ENCODE measurements at regions not wholly inside any gene's neighbourhood (a gene's known extent, or its start where the extent isn't known, plus 50 kb on each side); places are given as distances from the start of the nearest gene placed in this dataset.
"Not testable (repeated sequence)": the region's sequence is repeated elsewhere in the genome, so short reads cannot be mapped to it uniquely, and the experiment has no call there.

- not testable (repeated sequence) for TF ChIP-seq PKNOX1 (IDR thresholded peaks at IDR 0.05); BHLHE40 (IDR thresholded peaks at IDR 0.05; ENCODE audit: borderline replicate concordance); FOXA1 (IDR thresholded peaks at IDR 0.05); FOXM1 (IDR thresholded peaks at IDR 0.05; ENCODE audit: borderline replicate concordance); ELF4 (IDR thresholded peaks at IDR 0.05); SUZ12 (IDR thresholded peaks at IDR 0.05); FOXK2 (IDR thresholded peaks at IDR 0.05); ZNF384 (IDR thresholded peaks at IDR 0.05); TARDBP (IDR thresholded peaks at IDR 0.05); CTBP1 (IDR thresholded peaks at IDR 0.05; ENCODE audit: borderline replicate concordance)
Measured at GRCh38 chr4:4046686-4047085, 180.0 kb downstream of the OTOP1 start.
